COLO829 (cell line): ENCODE measurements at regions not wholly inside any gene's neighbourhood (a gene's known extent, or its start where the extent isn't known, plus 50 kb on each side); places are given as distances from the start of the nearest gene placed in this dataset.
"Not testable (repeated sequence)": the region's sequence is repeated elsewhere in the genome, so short reads cannot be mapped to it uniquely, and the experiment has no call there.

Experiments used
- DNase-seq: peaks from one replicate; pipeline ENCODE4 v3.0.0; 2012; ENCODE audit warnings: low spot score

- DNase-seq = peak; percentile 75
These were observed 54.9 kb upstream of the ZBTB18 start for GRCh38 chr1:243996223-243996622.

GRCh38 chr1:243991650-243992049 is 59.4 kb upstream of the ZBTB18 start:
- DNase-seq = no peak

DNA sequence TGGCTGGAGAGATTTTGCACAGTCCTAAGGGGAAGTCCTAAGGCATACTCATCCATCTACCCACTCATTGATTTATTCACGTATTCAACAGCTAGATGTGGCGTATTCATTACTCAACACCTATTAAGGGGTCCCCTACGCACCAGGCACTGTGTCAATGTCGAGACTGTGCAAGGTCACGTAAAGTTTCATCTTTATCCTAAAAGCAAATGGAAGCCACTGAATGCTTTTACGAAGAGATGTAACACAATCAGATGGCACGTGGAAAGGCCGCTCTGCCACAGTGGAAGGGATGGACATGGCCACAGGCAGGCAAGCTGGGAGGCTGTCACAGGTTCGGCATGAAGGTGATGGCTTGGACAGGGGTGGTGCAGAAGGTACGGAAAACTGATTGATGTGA is 66.3 kb upstream of the ZBTB18 start:
- DNase-seq = no peak

- no peak for DNase-seq
These were observed 68.5 kb upstream of the ZBTB18 start for GRCh38 chr1:243982447-243983018.

- DNase-seq = no peak
These were observed 70.6 kb upstream of the ZBTB18 start for GRCh38 chr1:243980471-243980870.

DNA sequence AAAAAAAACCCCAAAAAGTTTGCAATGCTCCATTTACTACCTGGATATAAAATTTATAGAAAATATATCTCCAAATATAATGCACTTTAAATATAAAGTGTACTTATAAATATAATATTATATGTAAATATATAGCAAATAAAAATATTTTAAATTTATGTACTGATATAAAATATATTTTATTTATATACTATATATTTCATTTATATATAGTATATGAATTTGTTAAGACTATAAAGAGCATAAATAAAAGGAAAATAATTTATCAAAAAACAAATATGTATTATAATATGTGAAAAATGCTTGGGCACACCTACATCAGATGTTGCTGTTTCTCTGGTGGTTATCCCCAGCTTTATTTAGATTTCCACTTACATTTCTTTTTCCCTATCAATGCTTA is 71.0 kb upstream of the ZBTB18 start:
- no peak for DNase-seq

DNA sequence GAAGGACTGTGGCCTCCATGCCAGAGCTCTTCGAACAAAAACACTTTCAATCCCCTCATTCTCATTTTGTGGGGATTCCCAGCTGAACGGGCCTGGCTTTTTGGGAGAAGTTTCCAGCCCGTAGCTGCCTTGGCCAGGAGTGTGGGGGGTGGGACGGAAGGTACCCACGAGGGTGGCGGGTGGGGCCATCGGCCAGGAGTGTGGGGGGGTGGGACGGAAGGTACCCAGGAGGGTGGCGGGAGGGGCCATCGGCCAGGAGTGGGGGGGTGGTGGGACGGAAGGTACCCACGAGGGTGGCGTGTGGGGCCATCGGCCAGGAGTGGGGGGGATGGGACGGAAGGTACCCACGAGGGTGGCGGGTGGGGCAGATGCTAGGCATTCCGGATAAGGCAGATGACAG is 71.7 kb upstream of the ZBTB18 start:
- DNase-seq = no peak

DNA sequence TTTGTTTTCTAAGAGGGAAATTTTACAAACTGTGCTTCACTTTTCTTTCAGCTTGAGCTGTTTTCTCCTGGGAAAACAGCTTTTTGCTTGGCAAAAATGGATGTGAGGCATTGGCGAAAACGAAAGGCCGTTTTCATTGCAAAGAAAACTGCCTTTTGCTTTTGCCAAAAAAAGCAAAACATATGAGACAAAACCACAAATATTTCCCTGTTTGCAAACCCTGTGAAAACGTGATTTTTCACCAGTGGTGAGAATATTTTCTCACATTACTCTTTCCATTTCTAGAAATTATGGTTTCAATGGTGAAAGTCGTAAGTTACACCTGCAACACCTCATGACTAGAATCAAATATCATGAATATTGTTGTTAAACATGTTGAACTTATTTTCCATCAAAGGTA is 74.0 kb upstream of the ZBTB18 start:
- no peak for DNase-seq

- no peak for DNase-seq
These were observed 76.4 kb upstream of the ZBTB18 start for GRCh38 chr1:243974451-243975292.

DNA sequence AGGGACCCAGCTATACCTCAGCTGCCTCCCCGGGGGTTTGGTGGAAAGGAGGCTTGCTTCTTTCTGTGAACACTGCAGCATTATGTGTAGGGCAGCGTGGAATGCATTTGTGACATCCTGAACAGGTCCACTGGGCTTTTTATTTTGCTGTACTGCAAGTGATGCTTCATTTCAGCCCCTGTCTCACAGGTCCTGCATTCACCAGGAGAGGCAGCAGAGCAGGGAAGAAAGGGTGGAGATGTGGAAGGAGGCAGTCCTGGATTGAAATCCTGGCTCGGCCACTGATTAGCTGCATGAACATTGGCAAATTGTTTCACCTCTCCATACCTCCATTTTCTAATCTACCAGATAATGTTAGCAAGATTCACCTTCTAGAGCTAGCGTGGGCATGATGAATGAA is 77.9 kb upstream of the ZBTB18 start:
- DNase-seq = no peak

DNA sequence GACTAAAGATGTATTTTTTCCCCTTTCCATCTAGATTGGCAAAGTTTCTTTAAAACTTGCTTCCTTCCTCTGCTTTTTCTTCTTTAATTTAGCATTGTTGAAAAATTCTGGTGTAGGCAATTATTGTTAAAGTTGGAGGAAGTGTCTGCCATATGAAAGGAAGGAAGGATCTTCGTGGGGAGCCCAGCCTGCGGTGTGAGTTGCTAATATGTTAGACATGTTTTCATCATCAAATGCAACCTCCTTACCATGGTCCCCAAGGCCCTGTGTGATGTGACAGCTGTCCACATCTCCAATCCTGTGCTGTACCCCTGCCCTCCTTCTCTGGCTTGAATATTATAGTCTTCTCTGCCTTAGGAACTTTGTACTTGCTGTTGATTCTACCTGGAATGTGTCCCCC is 81.0 kb upstream of the ZBTB18 start:
- no peak for DNase-seq

DNA sequence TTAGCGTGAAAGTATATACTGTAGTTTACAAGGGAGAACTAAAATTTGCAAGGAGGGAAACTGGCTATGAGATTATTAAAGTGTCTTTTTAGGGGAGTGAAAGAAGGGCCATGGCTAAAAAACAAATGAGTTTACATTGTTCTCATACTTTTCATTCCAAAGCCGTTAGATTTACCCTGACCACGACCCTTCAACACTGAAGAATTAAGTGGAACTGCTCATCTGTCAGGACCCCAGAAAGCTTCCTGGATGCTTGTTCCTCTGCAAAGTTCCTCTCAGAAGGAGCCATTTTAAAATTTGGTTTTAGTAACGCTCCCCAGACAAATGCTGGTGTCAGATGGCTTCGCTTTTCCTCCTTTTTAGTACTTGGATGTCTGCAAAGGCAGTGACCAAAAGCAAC is 82.7 kb upstream of the ZBTB18 start:
- no peak for DNase-seq

DNA sequence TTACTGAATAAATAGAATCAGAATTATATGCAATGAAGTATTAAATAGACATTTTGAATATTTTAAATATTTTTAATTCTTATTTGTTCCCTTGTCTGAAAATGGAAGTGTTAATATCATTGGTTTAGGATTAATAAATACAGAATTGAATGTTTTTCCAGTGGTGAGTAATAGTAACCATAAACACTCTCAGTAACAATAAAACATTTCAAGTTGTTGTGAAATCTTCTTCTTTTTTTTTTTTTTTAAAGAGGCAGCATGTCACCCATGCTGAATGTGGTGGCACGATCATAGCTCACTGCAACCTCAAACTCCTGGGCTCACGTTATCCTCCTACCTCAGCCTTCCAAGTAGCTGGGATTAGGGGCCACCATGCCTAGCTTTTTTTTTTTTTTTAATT is 86.2 kb upstream of the ZBTB18 start:
- no peak for DNase-seq

DNA sequence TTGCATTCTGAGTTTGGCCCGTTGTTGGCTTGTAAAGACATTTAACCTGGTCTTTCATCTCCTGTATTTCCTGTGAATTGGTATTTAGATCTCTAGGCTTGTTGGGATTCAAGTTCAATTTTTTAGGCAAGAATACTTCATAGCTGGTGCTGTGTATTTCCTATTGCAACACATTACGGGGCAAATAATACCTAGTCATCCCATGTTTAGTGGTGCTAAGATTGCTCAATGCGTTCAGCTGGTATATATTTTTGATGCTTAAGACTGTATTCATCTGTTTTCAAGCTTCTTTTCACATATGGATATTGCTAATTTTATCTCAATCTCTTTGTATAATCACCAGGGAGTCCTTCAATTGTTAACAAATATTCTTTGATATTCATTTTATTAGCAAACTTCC is 87.5 kb upstream of the ZBTB18 start:
- no peak for DNase-seq

GRCh38 chr1:243962541-243962940 is 88.5 kb upstream of the ZBTB18 start:
- DNase-seq = peak; percentile 23

- no peak for DNase-seq
These were observed 91.1 kb upstream of the ZBTB18 start for GRCh38 chr1:243959998-243960397.

- no peak for DNase-seq
These were observed 93.9 kb upstream of the ZBTB18 start for GRCh38 chr1:243957141-243957540.

DNA sequence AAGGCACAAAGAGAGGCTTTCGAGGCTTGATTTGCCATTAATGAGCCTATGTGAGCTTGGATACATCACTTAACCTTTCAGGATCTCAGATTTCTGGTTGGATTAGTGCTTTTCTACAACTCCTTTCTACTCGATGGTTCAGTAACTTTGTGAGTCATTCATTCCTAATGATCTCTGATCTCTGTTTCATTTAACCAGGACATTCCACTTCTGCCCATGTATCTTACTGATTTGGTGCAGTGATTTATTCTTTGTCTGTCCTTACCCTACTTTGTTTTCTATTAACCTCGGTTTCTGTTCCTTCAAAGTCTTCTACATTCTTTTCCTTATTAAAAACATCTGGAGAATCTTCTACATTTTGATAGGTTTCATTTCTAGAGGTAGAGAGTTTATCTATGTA is 94.6 kb upstream of the ZBTB18 start:
- DNase-seq = no peak

DNA sequence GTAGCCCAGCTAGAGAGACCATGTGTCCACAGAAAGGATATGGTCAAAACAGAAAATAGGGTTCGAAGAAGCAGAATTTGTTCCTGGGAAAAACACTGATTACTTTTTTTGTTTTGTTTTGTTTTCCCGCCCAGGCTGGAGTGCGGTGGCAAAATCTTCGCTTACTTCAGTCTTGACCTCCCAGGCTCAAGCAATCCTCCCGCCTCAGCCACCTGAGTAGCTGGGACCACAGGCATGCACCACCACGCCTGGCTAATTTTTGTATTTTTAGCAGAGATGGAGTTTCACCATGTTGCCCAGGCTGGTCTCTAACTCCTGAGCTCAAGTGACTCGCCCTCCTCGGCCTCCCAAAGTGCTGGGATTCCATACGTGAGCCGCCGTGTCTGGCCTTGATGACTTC is 99.9 kb upstream of the ZBTB18 start:
- not testable (repeated sequence) for DNase-seq

- peak; percentile 95 for DNase-seq
These were observed 100.1 kb upstream of the AKT3 start for GRCh38 chr1:243950166-243950565.

DNA sequence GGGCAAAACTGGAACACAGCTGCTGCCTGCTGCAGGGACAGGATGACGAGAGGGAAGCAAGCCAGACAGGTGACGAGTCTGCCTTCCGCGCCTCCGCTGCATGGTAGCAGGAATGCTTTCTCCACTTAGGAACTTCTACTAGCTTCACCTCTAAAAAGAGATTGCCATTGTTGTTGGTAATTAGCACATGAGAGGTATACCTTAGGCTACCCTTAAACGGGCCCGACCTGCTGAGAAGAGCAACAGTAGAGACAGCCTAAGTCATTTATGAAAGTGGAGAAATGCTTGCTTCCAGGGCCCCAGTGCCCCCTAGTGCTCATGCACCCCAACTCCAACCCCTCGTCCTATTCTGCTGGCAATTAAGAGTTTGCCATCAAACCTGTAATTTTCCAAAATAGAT is 96.9 kb upstream of the AKT3 start:
- DNase-seq = no peak

- no peak for DNase-seq
These were observed 96.2 kb upstream of the AKT3 start for GRCh38 chr1:243946253-243946652.

DNA sequence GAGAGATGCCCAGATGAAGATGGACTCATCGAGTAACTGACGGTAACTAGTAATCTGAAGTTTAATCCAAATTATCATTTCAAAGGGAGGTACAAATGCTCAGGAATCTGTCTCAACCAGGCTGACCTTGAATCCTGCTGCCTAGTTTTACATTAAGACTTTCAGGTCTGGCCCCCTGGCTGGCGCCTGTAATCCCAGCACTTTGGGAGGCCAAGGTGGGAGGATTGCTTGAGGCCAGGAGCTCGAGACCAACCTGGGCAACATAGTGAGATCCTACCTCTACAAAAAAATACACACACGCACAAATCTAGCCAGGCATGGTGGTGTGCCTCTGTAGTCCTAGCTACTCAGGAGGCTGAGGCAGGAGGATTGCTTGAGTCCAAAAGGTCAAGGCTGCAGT is 95.7 kb upstream of the AKT3 start:
- DNase-seq = no peak
